ENCODE measurements at regions not wholly inside any gene's neighbourhood (a gene's known extent, or its start where the extent isn't known, plus 50 kb on each side); places are given as distances from the start of the nearest gene placed in this dataset.
"Not testable (repeated sequence)": the region's sequence is repeated elsewhere in the genome, so short reads cannot be mapped to it uniquely, and the experiment has no call there.

- H3K9me3 Mint-ChIP-seq: peaks cover 8 to 11% of the 10 kb centered on the region in 2 donors
- Histone ChIP-seq H3K27me3 (ENCODE audit: control insufficient read depth, insufficient read depth, low read length) (no peaks in the 10 kb centered on the region), H3K4me1 (ENCODE audit: control insufficient read depth, insufficient read depth, low read length) (no peaks in the 10 kb centered on the region), H3K36me3 (ENCODE audit: control insufficient read depth, insufficient read depth, low read length) (no peaks in the 10 kb centered on the region), H3K4me3 (ENCODE audit: low read length) (no peak overlapping the region), H3K9me3 (ENCODE audit: control insufficient read depth, insufficient read depth, low read length) (no peaks in the 10 kb centered on the region), H3K27ac (ENCODE audit: low read length) (no peak overlapping the region)
- H3K27me3 Mint-ChIP-seq (ENCODE audit: low read depth in 2 of 2): no peaks in the 10 kb centered on the region
- no peak for TF ChIP-seq CTCF (IDR thresholded peaks at IDR 0.05)
- no peak overlapping the region for H3K27ac Mint-ChIP-seq
- 88% methylated on average over 1 of the region's 2 CpGs for WGBS (ENCODE audit: insufficient coverage)
- H3K4me3 Mint-ChIP-seq: no peak overlapping the region
- no peak for DNase-seq
- intact Hi-C loops (cut with micrococcal nuclease): no loop called here
- no peaks in the 10 kb centered on the region for H3K4me1 Mint-ChIP-seq
- H3K36me3 Mint-ChIP-seq: no peaks in the 10 kb centered on the region
- no peak for ATAC-seq
Measured at GRCh38 chr4:79823148-79823763, 249.8 kb downstream of the ANTXR2 start.

- Mint-ChIP-seq H3K36me3 (no peaks in the 10 kb centered on the region), H3K27me3 (ENCODE audit: low read depth in 2 of 2) (no peaks in the 10 kb centered on the region), H3K4me3 (no peak overlapping the region), H3K9me3 (peaks cover 7% of the 10 kb centered on the region in 2 donors), H3K27ac (no peak overlapping the region), H3K4me1 (no peaks in the 10 kb centered on the region)
- Histone ChIP-seq H3K27ac (ENCODE audit: low read length) (no peak overlapping the region), H3K4me1 (ENCODE audit: control insufficient read depth, insufficient read depth, low read length) (no peaks in the 10 kb centered on the region), H3K9me3 (ENCODE audit: control insufficient read depth, insufficient read depth, low read length) (no peaks in the 10 kb centered on the region), H3K27me3 (ENCODE audit: control insufficient read depth, insufficient read depth, low read length) (no peaks in the 10 kb centered on the region), H3K36me3 (ENCODE audit: control insufficient read depth, insufficient read depth, low read length) (no peaks in the 10 kb centered on the region), H3K4me3 (ENCODE audit: low read length) (no peak overlapping the region)
- DNase-seq (peak in 1 of 2 donors; percentile 2), ATAC-seq (no peak)
- TF ChIP-seq CTCF (IDR thresholded peaks at IDR 0.05): no peak
- intact Hi-C loops (cut with micrococcal nuclease): no loop called here
Measured at GRCh38 chr4:79820427-79820826, 252.6 kb downstream of the ANTXR2 start.

GRCh38 chr4:79807933-79808332 lies 265.1 kb downstream of the ANTXR2 start:
- H3K4me1 ChIP-seq (ENCODE audit: control insufficient read depth, insufficient read depth, low read length); H3K36me3 Mint-ChIP-seq; H3K9me3 ChIP-seq (ENCODE audit: control insufficient read depth, insufficient read depth, low read length); H3K9me3 Mint-ChIP-seq; ATAC-seq; H3K27ac Mint-ChIP-seq; H3K27me3 Mint-ChIP-seq (ENCODE audit: low read depth in 2 of 2); DNase-seq; H3K4me3 Mint-ChIP-seq; H3K4me3 ChIP-seq (ENCODE audit: low read length); H3K27me3 ChIP-seq (ENCODE audit: control insufficient read depth, insufficient read depth, low read length); H3K36me3 ChIP-seq (ENCODE audit: control insufficient read depth, insufficient read depth, low read length); intact Hi-C loops (cut with micrococcal nuclease); H3K27ac ChIP-seq (ENCODE audit: low read length); H3K4me1 Mint-ChIP-seq: not testable (repeated sequence)
- 100% methylated on average over 2 of the region's 2 CpGs for WGBS (ENCODE audit: insufficient coverage)

- H3K36me3 Mint-ChIP-seq: no peaks in the 10 kb centered on the region
- H3K4me1 Mint-ChIP-seq: no peaks in the 10 kb centered on the region
- intact Hi-C loops (cut with micrococcal nuclease): no loop called here
Measured at GRCh38 chr4:79798047-79798446, 275.0 kb downstream of the ANTXR2 start.

More at GRCh38 chr4:79798047-79798446, 275.0 kb downstream of the ANTXR2 start:
- Mint-ChIP-seq H3K4me3 (no peak overlapping the region), H3K9me3 (peaks cover 4% of the 10 kb centered on the region in 2 donors), H3K27me3 (ENCODE audit: low read depth in 2 of 2) (no peaks in the 10 kb centered on the region), H3K27ac (no peak overlapping the region)
- ATAC-seq (no peak), DNase-seq (no peak)
- TF ChIP-seq CTCF (IDR thresholded peaks at IDR 0.05): no peak
- Histone ChIP-seq H3K36me3 (ENCODE audit: control insufficient read depth, insufficient read depth, low read length) (no peaks in the 10 kb centered on the region), H3K27ac (ENCODE audit: low read length) (no peak overlapping the region), H3K4me1 (ENCODE audit: control insufficient read depth, insufficient read depth, low read length) (no peaks in the 10 kb centered on the region), H3K27me3 (ENCODE audit: control insufficient read depth, insufficient read depth, low read length) (no peaks in the 10 kb centered on the region), H3K9me3 (ENCODE audit: control insufficient read depth, insufficient read depth, low read length) (no peaks in the 10 kb centered on the region), H3K4me3 (ENCODE audit: low read length) (no peak overlapping the region)
- 78% methylated on average over 3 of the region's 3 CpGs for WGBS (ENCODE audit: insufficient coverage)

Measured in natural killer cell (primary cell).